Liver (tissue), 8 donors: ENCODE measurements at regions not wholly inside any gene's neighbourhood (a gene's known extent, or its start where the extent isn't known, plus 50 kb on each side); places are given as distances from the start of the nearest gene placed in this dataset.

ENCODE experiments used
- DNase-seq: peaks from one replicate; pipeline ENCODE4 v3.0.0-alpha.2; 2017; ENCODE audit warnings: low spot score
- H3K27ac ChIP-seq, 2 donors: one replicate each; pipeline ENCODE4 v1.7.0; 2013; ENCODE audit warnings: inconsistent platforms in 2 of 2, low read length in 2 of 2, control low read depth in 1 of 2, low read depth in 1 of 2, mild to moderate bottlenecking in 1 of 2
- H3K27me3 ChIP-seq, 4 donors: one replicate each; pipeline versions ENCODE4 v1.6.1 to v1.7.0; 2013; ENCODE audit warnings: low read length in 3 of 4, inconsistent platforms in 1 of 4, mild to moderate bottlenecking in 1 of 4, moderate library complexity in 1 of 4; ENCODE audit not compliant: control insufficient read depth in 4 of 4, insufficient read depth in 4 of 4
- H3K36me3 ChIP-seq, 4 donors: one replicate each; pipeline versions ENCODE4 v1.6.1 to v1.7.0; 2013; ENCODE audit warnings: low read length in 3 of 4, mild to moderate bottlenecking in 3 of 4, low read depth in 1 of 4, moderate library complexity in 1 of 4; ENCODE audit not compliant: control insufficient read depth in 4 of 4, insufficient read depth in 3 of 4
- H3K4me1 ChIP-seq, 4 donors: one replicate each; pipeline versions ENCODE4 v1.6.1 to v1.7.0; 2013; ENCODE audit warnings: low read length in 3 of 4, mild to moderate bottlenecking in 3 of 4, moderate library complexity in 1 of 4; ENCODE audit not compliant: control insufficient read depth in 4 of 4, insufficient read depth in 4 of 4
- H3K4me3 ChIP-seq, 3 donors: one replicate each; pipeline versions ENCODE4 v1.6.1 to v1.7.0; 2013; ENCODE audit warnings: low read length in 3 of 3, control low read depth in 1 of 3, low read depth in 1 of 3, mild to moderate bottlenecking in 1 of 3
- H3K9ac ChIP-seq, 2 donors: one replicate each; pipeline ENCODE4 v1.7.0; 2013; ENCODE audit warnings: low read length in 2 of 2, mild to moderate bottlenecking in 2 of 2, moderate library complexity in 2 of 2, control low read depth in 1 of 2, low read depth in 1 of 2
- H3K9me3 ChIP-seq, 4 donors: one replicate each; pipeline versions ENCODE4 v1.6.1 to v1.7.0; 2013; ENCODE audit warnings: low read length in 3 of 4; ENCODE audit not compliant: control insufficient read depth in 4 of 4
- ATF3 ChIP-seq: IDR thresholded peaks from 2 replicates; pipeline ENCODE4 v1.6.1; 2016; ENCODE audit warnings: antibody characterized with exemption
- CTCF ChIP-seq: fragments of 150-350 bp; IDR thresholded peaks from 2 replicates; pipeline ENCODE4 v1.5.1; 2017; ENCODE audit warnings: improper control_type of control experiment, low read depth, low read length; ENCODE audit not compliant: missing input control
- EGR1 ChIP-seq, 2 donors: IDR thresholded peaks; 2 replicates each; pipeline ENCODE4 v1.6.1; 2016 to 2018; ENCODE audit warnings: antibody characterized with exemption in 2 of 2, low read depth in 2 of 2
- FOXA1 ChIP-seq: IDR thresholded peaks from 2 replicates; pipeline ENCODE4 v1.6.1; 2016; ENCODE audit warnings: antibody characterized with exemption
- FOXA2 ChIP-seq: IDR thresholded peaks from 2 replicates; pipeline ENCODE4 v1.6.1; 2016; ENCODE audit warnings: antibody characterized with exemption
- HNF4G ChIP-seq: IDR thresholded peaks from 2 replicates; pipeline ENCODE4 v1.6.1; 2016; ENCODE audit warnings: antibody characterized with exemption
- JUND ChIP-seq, 2 donors: IDR thresholded peaks; 2 replicates each; pipeline ENCODE4 v1.6.1; 2016; ENCODE audit warnings: antibody characterized with exemption in 2 of 2
- NR2F2 ChIP-seq: IDR thresholded peaks from 2 replicates; pipeline ENCODE4 v1.6.1; 2016; ENCODE audit warnings: antibody characterized with exemption
- RXRA ChIP-seq, 2 donors: IDR thresholded peaks; 2 replicates each; pipeline ENCODE4 v1.6.1; 2017 to 2018; ENCODE audit warnings: antibody characterized with exemption in 2 of 2, mild to moderate bottlenecking in 1 of 2
- TAF1 ChIP-seq: conservative IDR thresholded peaks from 2 replicates; pipeline ENCODE4 v1.6.1; 2016; ENCODE audit warnings: antibody characterized with exemption, mild to moderate bottlenecking
- ZBTB33 ChIP-seq: IDR thresholded peaks from 2 replicates; pipeline ENCODE4 v1.6.1; 2016; ENCODE audit warnings: antibody characterized with exemption
- WGBS: extraction: QIAGEN DNeasy Blood & Tissue Kit; methylation state at CpG from one replicate; pipeline ENCODE4 v1.1.7; 2013; 5-methylcytosine and 5-hydroxymethylcytosine counted together
- TF ChIP-seq, protein P1 (sequence below): IDR thresholded peaks from 2 replicates; pipeline ENCODE4 v1.6.1; 2016; ENCODE audit warnings: antibody characterized with exemption
- donor health status: healthy.
- donor health status: healthy.
- donor health status: healthy.
- donor health status: healthy.
- donor health status: healthy.

GRCh38 chr4:4696530-4696929, 154.7 kb upstream of the STX18 start:
- Histone ChIP-seq H3K4me3 (no peak overlapping the region), H3K9ac (no peak overlapping the region), H3K27me3 (no peaks in the 10 kb centered on the region), H3K27ac (no peak overlapping the region), H3K36me3 (no peaks in the 10 kb centered on the region), H3K9me3 (no peaks in the 10 kb centered on the region), H3K4me1 (no peaks in the 10 kb centered on the region)
- no peak for DNase-seq
- 95% methylated on average over 9 of the region's 9 CpGs for WGBS
- TF ChIP-seq JUND (IDR thresholded peaks at IDR 0.05) (no peak), ATF3 (no peak), FOXA2 (no peak), FOXA1 (no peak), TAF1 (no peak), EGR1 (IDR thresholded peaks at IDR 0.05; ENCODE audit: low read depth in 2 of 2) (no peak), ZBTB33 (no peak), NR2F2 (no peak), HNF4G (no peak)

- no peak for DNase-seq
- no peaks in the 10 kb centered on the region for H3K27me3 ChIP-seq
- no peak overlapping the region for H3K9ac ChIP-seq
- no peak overlapping the region for H3K4me3 ChIP-seq
- no peak overlapping the region for H3K27ac ChIP-seq
- no peaks in the 10 kb centered on the region for H3K9me3 ChIP-seq
- H3K4me1 ChIP-seq, result no peaks in the 10 kb centered on the region
- H3K36me3 ChIP-seq, result no peaks in the 10 kb centered on the region
- WGBS, result 98% methylated on average over 1 of the region's 1 CpG
- TF ChIP-seq EGR1 (IDR thresholded peaks at IDR 0.05; ENCODE audit: low read depth in 2 of 2) (no peak), FOXA2 (no peak), RXRA (IDR thresholded peaks at IDR 0.05) (no peak), FOXA1 (no peak), HNF4G (no peak), TAF1 (no peak), CTCF (no peak), NR2F2 (no peak), ZBTB33 (no peak)
- TF ChIP-seq, protein P1, sequence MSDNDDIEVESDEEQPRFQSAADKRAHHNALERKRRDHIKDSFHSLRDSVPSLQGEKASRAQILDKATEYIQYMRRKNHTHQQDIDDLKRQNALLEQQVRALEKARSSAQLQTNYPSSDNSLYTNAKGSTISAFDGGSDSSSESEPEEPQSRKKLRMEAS, result no peak
Observed at GRCh38 chr4:4695497-4695896, 153.6 kb upstream of the STX18 start.

DNA sequence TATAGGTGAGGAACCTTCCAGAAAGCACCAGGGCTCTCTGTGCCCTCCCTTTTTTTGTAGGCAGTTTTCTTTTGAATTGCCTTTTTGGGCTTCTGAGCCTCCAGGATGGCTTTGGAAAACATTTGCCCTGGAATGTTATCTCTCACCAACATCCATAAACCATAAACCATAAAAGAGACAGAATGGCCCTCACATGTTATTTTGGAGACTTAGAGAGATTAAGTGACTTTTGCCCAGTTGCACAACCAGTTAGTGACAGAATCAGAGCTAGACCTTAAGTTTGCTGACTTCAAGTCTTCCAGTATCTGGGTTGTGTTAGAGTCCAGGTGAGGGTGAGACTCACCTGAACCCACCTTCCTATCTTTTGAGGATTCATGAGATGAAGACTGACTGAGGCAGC, 153.0 kb upstream of the STX18 start:
- no peak for TF ChIP-seq CTCF
- Histone ChIP-seq H3K4me1 (no peaks in the 10 kb centered on the region), H3K27ac (no peak overlapping the region)

More for the DNA sequence above, 153.0 kb upstream of the STX18 start:
- H3K4me3 ChIP-seq, result no peak overlapping the region
- no peaks in the 10 kb centered on the region for H3K27me3 ChIP-seq
- no peak for DNase-seq
- H3K9ac ChIP-seq, result no peak overlapping the region
- H3K9me3 ChIP-seq, result no peaks in the 10 kb centered on the region
- no peaks in the 10 kb centered on the region for H3K36me3 ChIP-seq
